ENCODE measurements at regions not wholly inside any gene's neighbourhood (a gene's known extent, or its start where the extent isn't known, plus 50 kb on each side); places are given as distances from the start of the nearest gene placed in this dataset.

GRCh38 chr4:83866834-83867621, 331.1 kb downstream of the GPAT3 start:
- POLR2A ChIA-PET, result no interaction called here

DNA sequence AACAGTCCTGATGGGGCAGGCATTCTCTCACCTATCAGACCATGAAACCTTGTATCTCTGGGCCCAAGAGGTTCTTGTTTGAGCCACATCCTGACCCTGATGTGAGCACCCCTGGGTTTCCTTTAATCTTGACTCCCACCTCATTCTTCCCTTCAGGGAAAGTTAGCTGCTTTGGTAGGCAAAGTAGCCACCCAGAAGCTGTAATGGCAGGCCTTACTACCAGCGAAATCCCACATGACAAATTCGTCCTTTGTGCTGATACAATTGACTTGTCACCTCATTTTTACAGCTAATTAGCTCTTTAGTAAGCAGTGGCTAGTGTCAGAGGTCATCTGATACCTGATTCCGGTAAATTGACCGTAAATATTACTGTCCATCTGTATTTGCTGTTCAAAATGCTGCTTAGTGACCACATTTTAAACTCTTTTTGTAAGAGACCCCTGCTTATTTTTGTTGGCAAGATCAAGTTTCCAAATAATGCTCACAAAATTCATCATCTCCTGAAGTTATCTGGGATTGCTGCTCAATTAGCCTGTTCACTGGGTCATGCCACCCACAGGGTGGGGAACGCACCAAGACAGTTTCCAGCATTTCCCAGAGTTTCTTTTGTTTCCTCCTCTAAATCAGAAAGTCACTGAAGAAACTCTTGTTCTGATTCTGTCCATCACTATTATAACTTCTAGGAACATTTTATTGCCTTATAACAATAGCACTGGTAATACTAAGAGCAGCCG, 329.7 kb downstream of the GPAT3 start:
- H3K9me1 ChIP-seq (replicated peaks; ENCODE audit: control insufficient read depth, extremely low read depth, insufficient read depth, low read length), result no peaks in the 10 kb centered on the region
- no peak overlapping the region for H3K9ac ChIP-seq (replicated peaks; ENCODE audit: extremely low read depth, insufficient read depth, low read length)
- DNase-seq (ENCODE audit: low read depth, low spot score) (no peak), FAIRE-seq (no peak)
- H2AFZ ChIP-seq (ENCODE audit: low read depth, low read length), result no peak overlapping the region
- no peak overlapping the region for H3K27ac ChIP-seq (ENCODE audit: insufficient read depth, low read depth, low read length)
- H3K36me3 ChIP-seq (ENCODE audit: control insufficient read depth in 2 of 2, extremely low read depth in 1 of 2, insufficient read depth in 2 of 2, low read length in 2 of 2), result no peaks in the 10 kb centered on the region
- dilution Hi-C loops (cut with MboI; ENCODE audit: extremely low pct_ligation_motif_present, low sequenced_read_pairs), result no loop called here
- BruUV-seq (replicated peaks), result no TSS peak
- no peak overlapping the region for H3K4me3 ChIP-seq (replicated peaks in 1 of 3; ENCODE audit: insufficient read depth in 1 of 3, low read depth in 1 of 3, low read length in 3 of 3)
- no peaks in the 10 kb centered on the region for H3K9me3 ChIP-seq (replicated peaks; ENCODE audit: control insufficient read depth, insufficient read depth, low read length)
- peaks cover 0 to 2% of the 10 kb centered on the region in 2 experiments for H3K27me3 ChIP-seq (ENCODE audit: control insufficient read depth in 2 of 2, insufficient read depth in 2 of 2, low read length in 2 of 2)
- H4K20me1 ChIP-seq (replicated peaks; ENCODE audit: control insufficient read depth, extremely low read depth, insufficient read depth, low read length), result no peaks in the 10 kb centered on the region
- H3K4me2 ChIP-seq (ENCODE audit: insufficient read depth, low read length), result no peak overlapping the region
- POLR2A ChIA-PET, result no interaction called here
- intact Hi-C loops (cut with micrococcal nuclease), result no loop called here
- no peak for TF ChIP-seq POLR2AphosphoS5 (IDR thresholded peaks at IDR 0.05; ENCODE audit: insufficient read depth, low read depth, low read length)
- no peak for TF ChIP-seq EZH2 (IDR thresholded peaks at IDR 0.05; ENCODE audit: borderline replicate concordance, low read depth, low read length, severe bottlenecking)
- no peak for TF ChIP-seq GATA2 (IDR thresholded peaks at IDR 0.05; ENCODE audit: insufficient read depth, insufficient read length, low read depth, low read length)
- TF ChIP-seq, protein P1, sequence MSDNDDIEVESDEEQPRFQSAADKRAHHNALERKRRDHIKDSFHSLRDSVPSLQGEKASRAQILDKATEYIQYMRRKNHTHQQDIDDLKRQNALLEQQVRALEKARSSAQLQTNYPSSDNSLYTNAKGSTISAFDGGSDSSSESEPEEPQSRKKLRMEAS (IDR thresholded peaks at IDR 0.05; ENCODE audit: insufficient read depth, insufficient read length), result no peak
- no peaks in the 10 kb centered on the region for H3K4me1 ChIP-seq (ENCODE audit: control insufficient read depth, extremely low read depth, insufficient read depth, low read length)
- CTCF ChIA-PET, result no interaction called here
- H3K79me2 ChIP-seq (ENCODE audit: control insufficient read depth, insufficient read depth, low read length), result no peaks in the 10 kb centered on the region

More at GRCh38 chr4:83866834-83867621, 331.1 kb downstream of the GPAT3 start:
- DNase-seq (ENCODE audit: low read depth, low spot score), result no peak
- no peak for TF ChIP-seq EZH2 (IDR thresholded peaks at IDR 0.05; ENCODE audit: borderline replicate concordance, low read depth, low read length, severe bottlenecking)
- Histone ChIP-seq H3K4me3 (replicated peaks in 1 of 3; ENCODE audit: insufficient read depth in 1 of 3, low read depth in 1 of 3, low read length in 3 of 3) (no peak overlapping the region), H3K36me3 (ENCODE audit: control insufficient read depth in 2 of 2, extremely low read depth in 1 of 2, insufficient read depth in 2 of 2, low read length in 2 of 2) (no peaks in the 10 kb centered on the region), H3K9ac (replicated peaks; ENCODE audit: extremely low read depth, insufficient read depth, low read length) (no peak overlapping the region), H3K4me2 (ENCODE audit: insufficient read depth, low read length) (no peak overlapping the region), H3K27ac (ENCODE audit: insufficient read depth, low read depth, low read length) (no peak overlapping the region), H4K20me1 (replicated peaks; ENCODE audit: control insufficient read depth, extremely low read depth, insufficient read depth, low read length) (no peaks in the 10 kb centered on the region), H2AFZ (ENCODE audit: low read depth, low read length) (no peak overlapping the region), H3K9me1 (replicated peaks; ENCODE audit: control insufficient read depth, extremely low read depth, insufficient read depth, low read length) (no peaks in the 10 kb centered on the region), H3K27me3 (ENCODE audit: control insufficient read depth in 2 of 2, insufficient read depth in 2 of 2, low read length in 2 of 2) (peaks cover 0 to 2% of the 10 kb centered on the region in 2 experiments), H3K79me2 (ENCODE audit: control insufficient read depth, insufficient read depth, low read length) (no peaks in the 10 kb centered on the region), H3K4me1 (ENCODE audit: control insufficient read depth, extremely low read depth, insufficient read depth, low read length) (no peaks in the 10 kb centered on the region), H3K9me3 (replicated peaks; ENCODE audit: control insufficient read depth, insufficient read depth, low read length) (no peaks in the 10 kb centered on the region)
- CTCF ChIA-PET, result interaction anchor here (0.6 kb wide), 1 partner anchor 9 kb away, joined by 3 read pairs; no protein-coding TSS in a partner anchor
- dilution Hi-C loops (cut with MboI; ENCODE audit: extremely low pct_ligation_motif_present, low sequenced_read_pairs), result no loop called here
- intact Hi-C loops (cut with micrococcal nuclease), result no loop called here
- FAIRE-seq, result no peak
- no TSS peak for BruUV-seq (replicated peaks)
